GM19023 (cell line): ENCODE measurements at regions not wholly inside any gene's neighbourhood (a gene's known extent, or its start where the extent isn't known, plus 50 kb on each side); places are given as distances from the start of the nearest gene placed in this dataset.

Experiments
- ATAC-seq: cut with Tn5 transposase; IDR thresholded peaks from one replicate; pipeline ENCODE4 v1.9.1; 2021; ENCODE audit warnings: mild to moderate bottlenecking, moderate library complexity; ENCODE audit not compliant: unreplicated experiment

DNA sequence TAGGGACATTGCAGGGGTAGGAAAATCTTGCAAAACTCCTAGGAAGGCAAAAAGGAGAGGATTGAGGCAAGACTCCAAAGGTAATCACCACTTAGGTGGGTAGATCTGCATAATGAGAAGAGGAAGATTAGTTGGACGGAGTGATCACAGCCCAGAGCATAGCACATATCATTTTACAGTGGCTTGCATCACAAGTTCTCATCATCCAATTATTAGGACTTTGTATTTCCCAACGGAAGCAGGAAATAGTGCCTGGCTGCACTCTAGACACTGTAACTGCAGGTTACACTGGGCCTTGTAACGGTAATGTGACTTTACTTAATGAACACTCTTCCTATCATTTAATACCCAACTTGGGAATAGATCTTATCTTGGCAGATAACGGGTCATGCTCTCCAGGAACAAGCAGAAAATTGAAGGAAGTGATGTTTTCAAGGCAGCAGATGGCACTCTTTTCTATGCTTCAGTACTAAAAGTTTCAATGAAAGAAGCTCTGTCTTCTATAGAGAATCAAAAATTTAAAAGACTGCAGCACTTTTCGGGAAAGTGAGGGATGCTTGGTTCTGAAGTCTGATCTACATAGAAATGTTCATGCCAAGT, 101.9 kb upstream of the KCNMB2 start:
- no peak for ATAC-seq

DNA sequence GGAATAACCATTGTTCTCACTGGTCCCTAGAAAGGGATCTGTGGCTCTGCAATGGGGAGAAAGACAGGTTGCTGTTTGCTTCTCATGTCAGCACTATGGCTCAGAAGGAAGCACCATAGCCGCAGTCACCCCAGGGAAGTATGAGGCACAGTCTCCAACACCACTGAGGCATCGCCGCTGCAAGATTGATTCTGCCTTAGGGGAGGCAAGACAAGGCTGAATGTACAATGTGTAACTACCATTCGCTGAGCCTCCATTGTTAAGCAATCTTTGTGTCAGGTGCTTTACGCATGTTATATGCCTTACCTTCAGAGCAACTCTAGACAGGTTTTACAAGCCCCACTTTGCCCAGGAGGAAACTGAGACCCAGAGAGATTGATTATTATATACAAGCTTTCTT, 100.7 kb upstream of the KCNMB2 start:
- ATAC-seq, result no peak

DNA sequence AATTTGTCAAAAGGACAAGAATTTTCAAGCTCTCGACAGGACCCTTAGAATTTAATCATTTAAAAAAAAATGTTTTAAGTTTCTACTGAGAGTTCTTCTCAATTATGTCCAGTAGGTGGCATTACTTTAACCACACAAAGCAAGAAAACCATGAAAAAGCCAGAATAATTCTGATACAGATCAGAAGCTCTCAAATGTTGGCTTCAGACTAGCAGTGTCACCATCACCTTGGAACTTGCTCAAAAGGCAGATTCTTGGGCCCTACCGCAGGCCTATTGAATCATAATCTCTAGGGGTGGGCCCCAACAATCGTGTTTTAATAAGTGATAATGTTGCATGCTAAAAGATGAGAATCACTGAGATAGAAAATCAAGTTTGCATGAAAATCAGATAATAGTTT, 99.5 kb upstream of the KCNMB2 start:
- no peak for ATAC-seq

DNA sequence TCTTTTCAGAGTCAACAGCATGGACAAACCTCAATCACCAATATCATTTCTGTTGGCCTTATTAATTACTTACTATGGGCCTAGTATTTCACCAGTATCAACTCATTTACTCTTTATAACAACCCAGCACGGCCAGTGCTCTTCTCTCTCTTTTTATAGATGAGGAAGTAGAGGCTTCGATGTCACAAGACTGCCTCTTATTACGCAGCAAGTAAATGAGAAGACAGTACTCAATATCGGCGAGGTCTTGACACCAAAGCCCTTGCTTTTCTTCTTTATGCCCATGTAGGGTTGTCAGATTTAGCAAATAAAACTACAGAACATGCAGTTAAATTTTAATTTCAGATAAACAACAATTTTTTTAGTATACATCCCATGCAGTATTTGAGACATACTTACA, 99.0 kb upstream of the KCNMB2 start:
- ATAC-seq, result no peak

DNA sequence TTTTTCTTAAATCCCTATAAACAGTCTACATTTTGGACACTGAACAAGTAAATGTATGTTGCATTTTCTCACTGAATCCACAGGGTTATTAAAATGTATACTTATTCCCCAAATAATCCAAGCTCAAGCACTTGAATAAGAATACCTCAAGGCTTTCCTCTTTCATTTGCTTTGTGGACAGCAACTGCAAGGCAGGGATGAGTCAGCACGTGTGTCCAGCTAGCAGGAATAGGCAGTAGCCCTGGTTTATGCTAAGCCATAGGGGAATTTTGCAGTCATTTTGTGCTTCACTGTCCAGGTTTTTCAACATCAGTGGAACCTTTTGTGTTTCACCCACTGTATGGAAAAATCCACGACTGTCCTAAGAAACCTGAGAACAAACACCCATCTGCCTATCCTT, 96.7 kb upstream of the KCNMB2 start:
- ATAC-seq, result no peak

DNA sequence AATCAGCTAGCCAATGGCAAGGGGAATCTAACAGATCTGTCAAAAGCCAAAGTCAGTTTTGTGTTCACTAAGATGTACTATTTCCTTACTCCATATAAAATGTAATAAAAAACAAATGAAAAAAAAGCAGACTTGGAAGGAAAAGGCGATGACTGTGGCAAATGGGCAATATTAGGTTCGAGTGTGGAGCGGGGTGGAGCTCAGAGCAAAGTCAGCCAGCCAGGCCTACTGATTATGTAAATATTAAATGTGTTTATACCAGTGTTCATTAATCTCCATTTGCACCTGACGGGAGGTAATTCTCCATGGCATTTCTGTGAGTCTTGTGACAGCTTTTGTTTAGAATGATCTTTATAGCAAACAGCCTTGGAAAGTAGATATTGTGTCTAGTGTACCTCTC, 96.2 kb upstream of the KCNMB2 start:
- ATAC-seq, result no peak

DNA sequence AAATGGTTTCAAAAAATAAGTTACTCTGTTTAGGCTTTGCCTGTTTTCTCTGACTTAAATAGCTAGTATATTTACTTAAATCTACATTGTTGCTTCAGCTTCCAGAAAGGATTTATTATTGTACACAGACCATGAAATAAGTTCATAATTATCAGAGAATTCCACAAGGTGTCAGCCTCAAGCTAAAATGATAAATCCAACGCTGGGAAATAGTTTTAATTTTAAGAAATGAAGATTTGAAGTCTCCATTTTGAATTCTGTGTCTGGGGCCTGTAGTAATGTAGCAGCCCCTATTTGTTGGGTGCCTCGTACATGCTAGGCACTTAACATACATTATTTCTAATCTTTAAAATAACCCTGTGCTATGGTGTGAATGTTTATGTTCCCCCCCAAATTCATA, 92.6 kb upstream of the KCNMB2 start:
- ATAC-seq, result no peak

DNA sequence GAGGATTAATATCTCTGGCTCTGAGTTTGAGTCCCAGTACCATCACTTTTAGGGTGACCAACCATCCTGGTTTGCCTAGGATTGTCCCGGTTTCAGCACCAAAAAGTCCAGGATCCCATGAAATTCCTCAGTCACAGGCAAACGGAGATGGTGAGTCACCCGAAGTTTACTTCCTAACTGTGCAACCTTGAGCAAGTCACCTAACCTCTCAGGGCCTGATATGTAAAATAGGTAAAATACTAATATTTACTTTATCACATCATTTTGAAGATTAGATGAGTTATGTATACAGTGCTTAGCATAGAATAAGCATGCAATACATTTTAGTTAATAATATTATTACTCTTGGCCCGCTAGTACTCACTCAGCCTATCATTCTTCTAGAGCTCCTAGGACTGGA, 91.1 kb upstream of the KCNMB2 start:
- ATAC-seq, result no peak

DNA sequence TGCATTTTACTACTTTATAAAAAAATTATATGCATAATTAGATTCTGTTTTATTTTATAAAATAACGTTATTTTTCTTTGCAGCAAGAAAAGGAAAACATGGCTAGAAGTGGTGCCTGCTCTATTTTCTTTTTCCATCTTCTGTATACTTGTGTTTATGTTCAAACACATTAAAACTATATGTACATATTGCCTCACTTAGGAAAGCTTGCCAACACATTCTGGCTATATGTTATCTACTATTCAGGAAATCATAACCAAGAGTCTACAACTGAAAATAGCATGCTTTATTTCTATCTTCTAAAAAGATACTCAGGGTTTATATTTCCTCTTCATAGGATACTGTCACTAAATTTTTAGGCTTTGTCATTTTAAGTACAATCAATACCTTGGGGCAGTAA, 90.2 kb upstream of the KCNMB2 start:
- ATAC-seq, result no peak

DNA sequence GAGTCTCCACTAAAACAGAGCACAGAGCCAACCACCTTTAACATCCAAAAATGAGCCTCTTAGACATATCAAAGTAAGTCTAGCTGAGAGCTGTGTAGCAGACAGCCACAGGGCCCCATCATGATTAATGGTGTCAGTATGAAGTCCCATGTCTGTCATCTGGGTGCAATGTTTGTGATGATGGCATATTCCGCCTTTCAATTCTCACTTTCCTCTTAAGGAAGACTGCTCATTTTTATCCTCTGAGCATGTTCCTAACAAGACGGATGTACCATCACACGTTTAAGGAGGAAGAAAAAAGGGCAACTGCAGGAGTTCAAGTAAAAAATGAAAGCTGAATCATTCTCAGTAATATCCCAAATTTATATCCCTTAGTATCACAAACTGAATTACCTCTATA, 85.8 kb upstream of the KCNMB2 start:
- ATAC-seq, result no peak

DNA sequence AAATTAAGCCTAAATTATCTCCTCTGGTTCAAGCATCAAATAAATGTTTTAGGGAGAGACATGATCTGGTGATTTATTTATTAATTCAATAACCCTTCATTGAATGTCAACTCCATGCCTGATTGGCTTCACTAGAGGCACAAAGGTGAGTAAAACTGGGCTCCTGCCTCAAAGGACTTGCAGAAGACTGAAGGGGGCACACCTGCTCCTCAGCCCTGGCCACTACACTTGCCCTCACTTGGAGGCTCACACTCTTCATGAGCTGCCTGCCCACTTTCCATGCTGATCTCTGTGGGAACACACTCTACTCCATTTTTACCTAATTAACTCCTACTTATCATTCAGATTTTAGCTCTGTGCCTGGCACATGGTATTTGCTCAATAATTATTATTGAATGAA, 84.4 kb upstream of the KCNMB2 start:
- no peak for ATAC-seq

DNA sequence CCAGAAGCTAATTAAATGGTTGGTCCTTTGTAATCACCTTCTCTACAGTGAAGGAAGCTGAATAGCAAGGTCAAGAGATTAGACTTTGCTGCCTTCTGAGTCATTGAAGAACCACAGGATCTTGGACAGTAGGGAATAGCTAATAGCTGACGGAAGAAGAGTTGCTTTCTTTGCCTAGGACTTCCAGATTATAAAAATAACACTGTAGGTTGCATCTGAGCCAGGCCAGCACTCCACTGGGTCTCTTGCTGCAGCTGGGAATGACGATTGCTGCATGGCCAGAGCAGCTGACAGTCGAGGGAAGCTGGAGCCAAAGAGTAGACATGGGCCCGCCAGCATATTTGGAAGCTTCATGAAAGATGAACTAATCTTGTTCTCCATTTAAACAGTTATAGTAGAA, 81.5 kb upstream of the KCNMB2 start:
- ATAC-seq, result no peak

DNA sequence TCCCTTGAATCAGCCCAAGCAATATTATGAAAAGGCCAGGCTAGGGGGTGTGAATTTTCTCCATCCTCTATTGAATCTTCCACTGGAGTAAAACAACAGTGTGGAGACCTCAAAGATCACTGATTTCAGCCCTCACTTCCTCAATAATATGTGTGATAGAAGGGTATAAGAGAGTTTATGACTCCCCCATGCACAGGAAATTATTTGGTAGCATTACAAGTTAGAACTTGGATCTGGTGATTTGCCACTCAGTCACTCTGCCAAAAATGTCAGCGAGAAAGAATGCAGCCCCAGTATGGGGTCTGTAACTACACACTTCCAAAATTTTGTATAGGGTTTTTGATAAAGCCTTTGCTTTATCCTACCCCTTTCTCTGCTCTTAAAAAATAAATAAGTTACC, 81.0 kb upstream of the KCNMB2 start:
- no peak for ATAC-seq

DNA sequence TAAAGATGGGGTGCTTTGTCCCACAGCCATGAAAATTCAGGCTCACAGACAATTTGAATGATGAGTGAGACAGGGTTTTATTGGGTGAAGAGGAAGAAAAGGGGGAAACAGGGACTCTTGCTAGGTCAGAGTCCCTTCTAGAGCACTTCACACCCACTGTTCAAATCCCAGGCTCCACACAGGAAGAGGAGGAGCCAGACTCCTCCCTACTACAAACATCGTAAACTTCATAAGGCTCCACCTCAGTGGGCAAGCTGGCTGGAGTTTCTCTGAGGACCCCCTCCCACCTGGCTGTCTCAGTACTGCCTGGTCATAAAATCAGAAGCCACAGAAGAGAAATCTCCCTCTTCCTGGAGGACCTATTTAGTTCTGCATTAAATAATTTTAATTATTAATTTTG, 80.3 kb upstream of the KCNMB2 start:
- no peak for ATAC-seq

DNA sequence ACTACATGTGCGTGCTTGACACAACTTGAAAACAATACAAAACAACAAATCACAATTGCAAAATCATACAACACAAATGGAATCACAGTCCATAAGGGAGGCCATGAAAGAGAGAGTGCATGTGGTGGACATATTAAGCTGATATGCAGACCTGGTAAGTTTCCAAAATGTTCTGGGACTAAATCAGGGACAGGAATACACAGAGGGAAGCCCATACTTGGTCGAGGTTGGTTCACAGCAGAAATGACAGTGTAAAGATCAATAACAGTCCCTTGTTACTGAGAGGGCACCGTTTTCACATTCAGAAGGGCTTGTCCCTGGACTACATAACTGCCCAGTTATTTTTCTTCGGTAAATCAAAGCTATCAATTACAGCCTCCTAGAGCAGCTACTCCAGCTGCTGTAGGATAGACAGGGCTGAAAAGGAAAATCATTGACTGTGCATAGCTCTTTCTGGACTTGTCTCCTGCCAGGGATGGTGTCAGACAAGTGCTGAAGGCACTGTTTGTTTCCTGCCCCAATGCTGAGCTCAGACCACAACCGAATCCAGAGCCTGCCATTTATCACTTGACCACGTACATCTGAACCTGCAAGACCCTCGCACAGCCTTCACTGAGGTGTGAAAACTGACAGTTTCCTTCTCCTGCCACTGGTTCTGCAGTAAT, 79.5 kb upstream of the KCNMB2 start:
- ATAC-seq, result no peak

DNA sequence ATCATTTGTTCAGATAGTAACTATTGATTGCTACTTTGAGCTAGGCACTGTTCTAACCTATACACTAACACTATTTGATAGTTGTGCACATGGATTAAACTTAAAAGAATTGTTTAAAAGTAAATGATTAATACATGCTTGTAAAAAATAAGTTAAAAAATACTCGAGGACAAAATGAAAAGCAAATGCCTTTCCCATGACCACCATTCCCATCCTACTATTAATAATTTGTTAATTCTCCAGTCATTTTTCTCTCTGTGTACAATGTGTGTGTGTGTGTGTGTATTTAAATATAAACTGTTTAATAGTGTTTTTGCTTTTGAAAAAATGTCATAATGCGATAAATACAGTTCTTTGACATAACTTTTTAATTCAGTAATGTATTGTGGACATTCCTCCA, 78.7 kb upstream of the KCNMB2 start:
- ATAC-seq, result no peak

DNA sequence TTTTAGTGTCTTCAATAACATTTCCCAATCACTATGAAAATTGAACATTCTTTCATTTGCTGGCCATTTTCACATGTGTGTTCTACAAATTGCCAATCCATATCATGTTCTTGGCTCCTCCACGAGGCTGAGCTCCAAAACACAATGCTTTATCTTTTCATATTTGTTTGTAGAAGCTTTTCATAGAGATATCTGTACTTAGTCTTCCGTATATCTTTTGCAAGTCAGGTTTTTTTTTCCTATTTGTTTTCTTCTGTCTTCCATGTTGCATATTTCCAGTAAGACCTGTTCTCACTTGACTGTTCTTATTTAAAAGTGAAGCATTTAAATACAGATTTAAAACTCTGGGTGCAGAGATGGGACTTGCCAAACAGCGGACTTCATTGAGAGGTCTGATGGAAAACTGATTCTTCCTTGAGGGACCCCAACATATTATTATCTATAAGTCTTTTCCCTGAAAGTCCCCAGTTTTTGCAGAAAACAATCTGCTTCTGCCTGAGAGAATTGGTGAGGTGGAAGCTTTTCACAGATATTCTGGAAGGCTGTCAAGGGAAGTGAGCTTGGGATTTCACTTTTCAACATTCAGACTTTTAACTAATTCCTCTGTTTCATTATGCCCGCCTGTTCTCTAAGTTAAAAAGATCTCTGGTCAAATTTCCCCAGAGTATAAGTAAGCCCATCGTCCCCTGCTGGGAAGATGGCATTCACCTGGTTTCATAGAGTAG, 77.8 kb upstream of the KCNMB2 start:
- no peak for ATAC-seq

DNA sequence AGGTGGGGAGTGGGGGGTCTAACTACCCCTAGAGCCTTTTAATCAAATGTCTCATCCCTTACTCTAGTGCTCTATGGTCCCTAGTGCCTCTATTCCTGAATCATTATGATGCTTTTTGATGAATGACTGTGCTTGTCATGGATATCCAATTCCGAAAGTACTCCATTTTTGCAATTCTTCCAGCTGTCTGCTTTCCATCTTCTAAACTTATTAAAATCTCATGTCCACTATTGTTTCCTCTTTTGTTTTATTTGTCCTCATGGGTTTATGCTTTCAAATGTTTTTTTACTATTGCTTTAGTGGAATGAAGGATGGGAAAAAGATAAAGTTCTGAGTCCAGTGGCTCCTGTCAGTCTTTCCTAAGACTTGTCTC, 77.2 kb upstream of the KCNMB2 start:
- ATAC-seq, result no peak

DNA sequence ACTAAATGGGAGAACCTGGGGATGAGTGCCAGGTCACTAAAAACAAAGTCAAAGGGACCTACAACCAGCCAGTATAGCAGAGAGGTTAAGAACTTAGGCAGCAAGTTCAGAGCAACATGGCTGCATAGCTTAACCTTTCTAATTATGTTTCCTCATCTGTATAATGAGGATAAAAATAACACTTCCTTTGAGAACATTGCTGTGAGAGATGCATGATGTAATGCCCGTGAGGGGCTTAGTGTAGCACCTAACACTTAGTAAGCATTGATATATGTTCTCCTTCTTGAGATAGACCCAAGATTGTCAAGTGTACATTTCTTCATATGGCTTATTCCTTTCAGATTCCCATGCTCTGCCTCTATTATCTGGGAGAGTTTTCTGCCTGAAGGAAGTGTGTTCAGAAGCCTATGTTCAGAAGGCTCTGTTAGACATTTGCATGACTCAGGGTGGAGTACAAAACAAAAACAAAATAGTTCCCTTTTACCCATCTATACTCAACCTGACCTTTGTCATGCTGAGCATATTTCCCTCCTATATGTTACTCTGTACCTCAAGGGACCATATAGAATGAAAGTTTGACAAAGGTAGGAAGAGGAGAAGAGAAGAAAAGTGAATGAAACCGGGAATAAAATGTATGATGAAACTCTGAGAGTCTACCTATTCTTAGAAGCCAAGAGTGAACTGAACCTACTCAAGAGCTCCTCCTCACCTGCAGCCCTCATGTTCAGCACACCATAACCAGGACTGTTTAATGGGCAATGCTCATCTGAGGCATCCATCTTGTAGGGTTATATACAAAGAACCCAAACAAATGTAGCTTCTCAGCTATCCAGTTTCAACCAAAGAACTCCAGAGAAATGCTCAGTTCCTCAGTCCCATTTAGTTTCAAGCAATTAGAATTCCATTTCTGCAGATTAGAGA, 70.7 kb upstream of the KCNMB2 start:
- ATAC-seq, result no peak

DNA sequence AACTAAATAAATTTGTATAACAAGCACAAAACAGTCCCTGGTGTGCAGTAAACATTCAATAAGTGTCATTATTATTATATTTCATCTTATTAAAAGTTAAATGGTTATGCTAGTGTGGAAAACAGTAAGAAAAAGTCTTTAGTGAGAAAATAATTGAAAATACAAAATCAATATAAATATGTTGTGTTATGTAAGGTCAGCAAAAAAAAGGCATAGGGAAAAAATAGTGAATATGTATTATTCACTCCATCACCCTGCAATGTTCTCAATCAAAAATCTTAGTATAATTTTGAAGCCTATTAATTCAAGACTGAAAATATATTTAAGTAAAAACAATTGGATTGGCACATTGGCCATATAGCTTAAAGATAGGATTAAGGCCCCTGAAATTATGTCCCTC, 63.3 kb upstream of the KCNMB2 start:
- ATAC-seq, result no peak

DNA sequence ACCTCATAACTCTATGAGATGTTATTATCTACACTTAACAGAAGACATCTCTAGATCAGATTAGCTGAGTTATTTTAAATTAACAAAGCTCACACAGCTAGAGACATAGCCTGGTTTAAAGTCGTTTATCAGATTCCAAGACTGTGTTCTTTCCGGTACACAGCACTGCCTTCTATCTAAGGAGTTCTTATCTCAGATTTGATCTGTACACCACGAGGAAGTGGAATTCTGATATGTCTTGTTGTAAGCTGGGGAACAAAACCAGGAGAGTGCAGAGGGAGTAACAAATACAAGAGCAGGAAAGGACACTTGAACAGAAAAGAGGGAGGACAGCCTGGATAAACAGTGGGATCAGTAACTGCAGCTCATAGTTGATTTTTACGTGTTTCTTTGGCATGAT, 61.7 kb upstream of the KCNMB2 start:
- no peak for ATAC-seq

DNA sequence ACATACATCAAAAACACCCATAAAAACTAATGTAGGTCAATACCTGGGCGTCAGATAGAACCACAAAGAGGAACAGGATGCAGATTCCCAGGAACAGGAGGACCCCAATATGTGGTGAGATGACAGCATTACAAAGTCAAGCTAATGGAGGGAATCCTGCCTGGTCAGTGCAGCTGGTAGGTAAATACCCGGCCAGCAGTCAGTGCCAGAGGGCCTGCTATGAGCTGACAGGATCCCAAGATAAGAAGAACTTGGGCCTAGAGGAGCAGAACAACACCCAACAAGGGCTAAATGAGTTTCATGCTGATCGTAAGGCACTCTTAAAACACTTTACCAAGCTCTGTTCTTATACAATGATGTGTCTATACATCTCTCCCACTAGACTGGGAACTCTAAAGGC, 61.2 kb upstream of the KCNMB2 start:
- ATAC-seq, result no peak
